Uterus (tissue), 3 donors: ENCODE measurements at regions not wholly inside any gene's neighbourhood (a gene's known extent, or its start where the extent isn't known, plus 50 kb on each side); places are given as distances from the start of the nearest gene placed in this dataset.

Experiments
- DNase-seq, 2 donors: peaks; one replicate each; pipeline ENCODE4 v3.0.0-alpha.2; 2019 to 2020
- H3K27ac ChIP-seq, 2 donors: fragments of 200-600 bp; sonication (generic); 1 replicate in 1 of 2; 2 replicates in 1 of 2; pipeline ENCODE4 v1.5.1; 2016 to 2018
- H3K27me3 ChIP-seq, 2 donors: fragments of 200-600 bp; sonication (generic); one replicate each; pipeline ENCODE4 v1.5.1; 2018 to 2019; ENCODE audit warnings: control low read depth in 1 of 2
- H3K36me3 ChIP-seq, 2 donors: fragments of 200-600 bp; sonication (generic); one replicate each; pipeline ENCODE4 v1.5.1; 2019; ENCODE audit warnings: control low read depth in 1 of 2
- H3K4me1 ChIP-seq, 2 donors: fragments of 200-600 bp; sonication (generic); one replicate each; pipeline ENCODE4 v1.5.1; 2018 to 2019; ENCODE audit warnings: control low read depth in 1 of 2
- H3K4me3 ChIP-seq, 2 donors: fragments of 200-600 bp; sonication (generic); 1 replicate in 1 of 2; 2 replicates in 1 of 2; pipeline ENCODE4 v1.5.1; 2018 to 2019; ENCODE audit warnings: mild to moderate bottlenecking in 1 of 2
- H3K9me3 ChIP-seq, 2 donors: fragments of 200-600 bp; sonication (generic); one replicate each; pipeline ENCODE4 v1.5.1; 2019; ENCODE audit warnings: control low read depth in 1 of 2
- POLR2A ChIP-seq, 2 donors: fragments of 450-650 bp; IDR thresholded peaks; one replicate each; pipeline ENCODE4 v1.6.1; 2016; ENCODE audit warnings: antibody characterized with exemption in 2 of 2, mild to moderate bottlenecking in 1 of 2, moderate library complexity in 1 of 2
- intact Hi-C: fragments of 100-400 bp; cut with DNase I; formaldehyde crosslinking; loops from one replicate; pipeline ENCODE4 v1.15.1; 2023; ENCODE audit warnings: low total_unique reads
- TF ChIP-seq, protein P1 (sequence below), 4 experiments: fragments of 200-600 bp in 2 of 4; fragments of 450-650 bp in 2 of 4; sonication (generic) in 2 of 4; IDR thresholded peaks; one replicate each; pipeline ENCODE4 v1.5.1; 2016 to 2019; ENCODE audit warnings: antibody characterized with exemption in 4 of 4, mild to moderate bottlenecking in 2 of 4, moderate library complexity in 1 of 4
- donor health status: DM: yes; HTN: yes; CAD: no.

DNA sequence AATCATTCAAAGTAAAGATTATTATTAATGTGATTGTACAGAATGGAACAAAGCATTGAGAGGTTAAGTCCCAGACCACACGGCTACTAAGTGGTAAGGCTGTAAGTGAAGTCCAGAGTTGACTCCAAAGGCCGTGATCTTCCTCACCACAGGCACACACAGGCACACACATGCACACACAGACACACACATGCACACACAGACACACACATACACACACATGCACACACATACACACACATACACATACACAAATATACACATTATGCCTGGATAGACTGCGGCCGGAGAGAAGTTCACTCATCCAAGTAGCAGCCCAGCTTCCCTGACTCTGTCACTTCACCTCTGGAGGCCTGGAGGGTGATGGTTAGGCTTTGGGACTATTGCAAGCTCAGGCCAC lies 121.9 kb downstream of the HLX start:
- Histone ChIP-seq H3K27me3 (no peaks in the 10 kb centered on the region), H3K4me3 (no peak overlapping the region), H3K27ac (no peak overlapping the region), H3K9me3 (no peaks in the 10 kb centered on the region), H3K36me3 (no peaks in the 10 kb centered on the region), H3K4me1 (no peaks in the 10 kb centered on the region)
- intact Hi-C loops, result no loop called here
- no peak for DNase-seq
- TF ChIP-seq, protein P1, sequence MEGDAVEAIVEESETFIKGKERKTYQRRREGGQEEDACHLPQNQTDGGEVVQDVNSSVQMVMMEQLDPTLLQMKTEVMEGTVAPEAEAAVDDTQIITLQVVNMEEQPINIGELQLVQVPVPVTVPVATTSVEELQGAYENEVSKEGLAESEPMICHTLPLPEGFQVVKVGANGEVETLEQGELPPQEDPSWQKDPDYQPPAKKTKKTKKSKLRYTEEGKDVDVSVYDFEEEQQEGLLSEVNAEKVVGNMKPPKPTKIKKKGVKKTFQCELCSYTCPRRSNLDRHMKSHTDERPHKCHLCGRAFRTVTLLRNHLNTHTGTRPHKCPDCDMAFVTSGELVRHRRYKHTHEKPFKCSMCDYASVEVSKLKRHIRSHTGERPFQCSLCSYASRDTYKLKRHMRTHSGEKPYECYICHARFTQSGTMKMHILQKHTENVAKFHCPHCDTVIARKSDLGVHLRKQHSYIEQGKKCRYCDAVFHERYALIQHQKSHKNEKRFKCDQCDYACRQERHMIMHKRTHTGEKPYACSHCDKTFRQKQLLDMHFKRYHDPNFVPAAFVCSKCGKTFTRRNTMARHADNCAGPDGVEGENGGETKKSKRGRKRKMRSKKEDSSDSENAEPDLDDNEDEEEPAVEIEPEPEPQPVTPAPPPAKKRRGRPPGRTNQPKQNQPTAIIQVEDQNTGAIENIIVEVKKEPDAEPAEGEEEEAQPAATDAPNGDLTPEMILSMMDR (IDR thresholded peaks at IDR 0.05), result no peak
- no peak for TF ChIP-seq POLR2A (IDR thresholded peaks at IDR 0.05)

GRCh38 chr1:221002601-221003000 lies 123.4 kb downstream of the HLX start:
- TF ChIP-seq, protein P1 (IDR thresholded peaks at IDR 0.05), result no peak
- no peak for TF ChIP-seq POLR2A (IDR thresholded peaks at IDR 0.05)
- Histone ChIP-seq H3K27me3 (no peaks in the 10 kb centered on the region), H3K27ac (no peak overlapping the region), H3K4me3 (no peak overlapping the region), H3K9me3 (no peaks in the 10 kb centered on the region), H3K36me3 (no peaks in the 10 kb centered on the region), H3K4me1 (no peaks in the 10 kb centered on the region)
- intact Hi-C loops, result no loop called here
- DNase-seq, result no peak

GRCh38 chr1:221011145-221011544 lies 131.9 kb downstream of the HLX start:
- TF ChIP-seq, protein P1 (IDR thresholded peaks at IDR 0.05), result no peak
- no peak for TF ChIP-seq POLR2A (IDR thresholded peaks at IDR 0.05)
- Histone ChIP-seq H3K4me3 (no peak overlapping the region), H3K9me3 (no peaks in the 10 kb centered on the region), H3K36me3 (no peaks in the 10 kb centered on the region), H3K27me3 (no peaks in the 10 kb centered on the region), H3K4me1 (no peaks in the 10 kb centered on the region), H3K27ac (no peak overlapping the region)
- DNase-seq, result no peak
- intact Hi-C loops, result no loop called here

DNA sequence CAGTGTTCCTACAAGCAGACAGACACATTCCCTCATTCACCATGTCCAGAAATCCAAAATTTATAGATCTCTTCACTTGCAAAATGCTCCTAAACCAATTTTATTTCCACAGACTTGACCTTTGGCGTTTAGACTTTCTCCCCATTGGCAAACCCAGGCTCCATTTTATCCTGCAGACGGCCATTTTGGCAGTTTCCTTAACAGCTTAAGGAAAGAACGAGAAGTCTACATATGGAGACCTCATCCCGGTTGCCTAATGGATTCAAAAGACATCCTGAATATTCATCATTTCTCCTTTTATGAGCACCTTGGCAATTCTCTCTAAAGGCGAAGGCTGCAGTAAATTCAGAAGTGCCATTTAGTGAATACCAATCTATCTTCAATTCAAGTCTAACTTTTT lies 132.9 kb downstream of the HLX start:
- no peaks in the 10 kb centered on the region for H3K36me3 ChIP-seq
- no peak overlapping the region for H3K27ac ChIP-seq
- no peaks in the 10 kb centered on the region for H3K4me1 ChIP-seq
- no peak overlapping the region for H3K4me3 ChIP-seq
- no peak for DNase-seq
- H3K9me3 ChIP-seq, result no peaks in the 10 kb centered on the region
- no peaks in the 10 kb centered on the region for H3K27me3 ChIP-seq
- intact Hi-C loops, result no loop called here
- TF ChIP-seq POLR2A (IDR thresholded peaks at IDR 0.05), result no peak
- TF ChIP-seq, protein P1 (IDR thresholded peaks at IDR 0.05), result no peak

DNA sequence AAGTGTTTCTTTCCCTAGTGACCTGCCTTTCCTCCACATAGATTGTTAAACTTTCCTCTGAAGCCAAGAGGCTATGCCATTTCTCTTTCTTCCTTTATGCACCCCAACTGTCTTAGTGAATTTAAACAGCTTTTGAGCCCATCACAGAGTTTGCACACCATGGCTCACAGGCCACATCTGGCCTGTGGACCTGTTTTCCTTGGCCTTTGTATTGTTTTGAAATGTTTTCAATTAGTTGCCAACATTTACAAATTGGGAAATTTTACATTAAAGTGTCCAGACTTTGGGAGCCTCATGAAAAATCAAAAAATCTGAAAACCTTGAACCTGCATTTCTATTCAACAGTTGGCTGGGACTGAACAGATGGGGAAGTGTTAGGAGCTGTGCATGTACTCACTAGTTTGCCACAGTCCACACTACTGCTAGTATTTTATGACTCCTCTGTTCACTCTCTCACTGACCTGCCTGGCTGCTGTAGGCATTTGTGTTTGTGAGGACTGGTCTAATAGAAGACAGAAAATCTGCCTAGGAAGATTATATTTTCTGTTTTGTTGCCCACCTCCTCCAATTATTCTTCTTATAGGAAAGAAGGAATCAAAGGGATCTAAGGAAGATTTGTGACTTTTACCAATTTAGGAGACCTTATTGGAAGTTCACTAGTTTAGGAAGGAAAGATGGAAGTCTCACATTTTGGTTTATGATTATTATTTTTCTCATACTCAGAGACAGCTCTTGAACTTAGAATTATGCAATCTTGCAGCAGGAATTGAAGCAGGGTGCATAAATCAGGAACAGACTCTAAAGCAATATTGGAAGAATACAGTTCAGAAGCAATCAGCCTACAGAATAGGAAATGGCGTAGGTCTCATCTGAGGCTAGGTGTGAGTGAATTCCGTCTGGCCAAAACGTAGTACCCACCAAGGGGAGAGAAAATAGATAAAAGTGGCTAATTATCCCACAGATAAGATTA lies 134.7 kb downstream of the HLX start:
- no peak overlapping the region for H3K27ac ChIP-seq
- no peak overlapping the region for H3K4me3 ChIP-seq
- no peaks in the 10 kb centered on the region for H3K27me3 ChIP-seq
- no peak for DNase-seq
- intact Hi-C loops, result no loop called here
- no peaks in the 10 kb centered on the region for H3K36me3 ChIP-seq
- H3K9me3 ChIP-seq, result no peaks in the 10 kb centered on the region
- H3K4me1 ChIP-seq, result no peaks in the 10 kb centered on the region
- TF ChIP-seq, protein P1 (IDR thresholded peaks at IDR 0.05), result no peak
- no peak for TF ChIP-seq POLR2A (IDR thresholded peaks at IDR 0.05)
